OCI-LY3 (cell line): ENCODE measurements at regions not wholly inside any gene's neighbourhood (a gene's known extent, or its start where the extent isn't known, plus 50 kb on each side); places are given as distances from the start of the nearest gene placed in this dataset.

Experiments
- EZH2phosphoT487 ChIP-seq: fragments of 200-600 bp; shearing (Covaris generic); IDR thresholded peaks from 2 replicates; pipeline ENCODE4 v1.6.1; 2018; ENCODE audit warnings: antibody characterized with exemption, mixed run types, low read depth
- TF ChIP-seq, protein P1 (sequence below): fragments of 200-600, 300-600 bp; sonication (generic); IDR thresholded peaks from 2 replicates; pipeline ENCODE4 v1.5.1; 2014; ENCODE audit warnings: antibody characterized with exemption, low read length, low read depth

DNA sequence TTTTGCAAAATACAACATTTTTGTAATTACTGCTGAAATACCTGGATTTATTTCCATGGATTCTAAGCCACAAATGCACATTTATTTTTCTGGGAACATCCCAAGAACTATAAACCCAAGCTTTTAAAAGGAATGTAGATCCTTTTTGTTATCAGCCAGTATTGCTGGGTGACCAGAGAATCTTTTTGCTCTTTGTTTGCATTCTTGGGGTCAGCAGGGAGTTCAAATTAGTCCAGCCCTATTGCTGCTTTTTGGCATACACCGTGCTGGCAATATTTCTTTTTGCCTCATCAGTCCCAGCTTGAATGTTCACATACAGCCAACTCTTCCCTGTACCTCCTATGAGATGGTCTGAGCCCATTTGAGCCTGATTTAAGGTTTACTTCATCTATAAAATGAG is 155.2 kb upstream of the CNR1 start:
- TF ChIP-seq, protein P1, sequence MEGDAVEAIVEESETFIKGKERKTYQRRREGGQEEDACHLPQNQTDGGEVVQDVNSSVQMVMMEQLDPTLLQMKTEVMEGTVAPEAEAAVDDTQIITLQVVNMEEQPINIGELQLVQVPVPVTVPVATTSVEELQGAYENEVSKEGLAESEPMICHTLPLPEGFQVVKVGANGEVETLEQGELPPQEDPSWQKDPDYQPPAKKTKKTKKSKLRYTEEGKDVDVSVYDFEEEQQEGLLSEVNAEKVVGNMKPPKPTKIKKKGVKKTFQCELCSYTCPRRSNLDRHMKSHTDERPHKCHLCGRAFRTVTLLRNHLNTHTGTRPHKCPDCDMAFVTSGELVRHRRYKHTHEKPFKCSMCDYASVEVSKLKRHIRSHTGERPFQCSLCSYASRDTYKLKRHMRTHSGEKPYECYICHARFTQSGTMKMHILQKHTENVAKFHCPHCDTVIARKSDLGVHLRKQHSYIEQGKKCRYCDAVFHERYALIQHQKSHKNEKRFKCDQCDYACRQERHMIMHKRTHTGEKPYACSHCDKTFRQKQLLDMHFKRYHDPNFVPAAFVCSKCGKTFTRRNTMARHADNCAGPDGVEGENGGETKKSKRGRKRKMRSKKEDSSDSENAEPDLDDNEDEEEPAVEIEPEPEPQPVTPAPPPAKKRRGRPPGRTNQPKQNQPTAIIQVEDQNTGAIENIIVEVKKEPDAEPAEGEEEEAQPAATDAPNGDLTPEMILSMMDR, result no peak
- no peak for TF ChIP-seq EZH2phosphoT487
